Ureter (tissue), 1 donor: ENCODE measurements at regions not wholly inside any gene's neighbourhood (a gene's known extent, or its start where the extent isn't known, plus 50 kb on each side); places are given as distances from the start of the nearest gene placed in this dataset.

ENCODE experiments used
- DNase-seq: peaks from one replicate; pipeline ENCODE4 v3.0.0-alpha.2; 2020; ENCODE audit warnings: low spot score
- donor health status: DM: yes; HTN: yes; CAD: no.

- DNase-seq = no peak
These were observed 551.2 kb downstream of the RNF144A start for GRCh38 chr2:7468448-7468828.

- no peak for DNase-seq
These were observed 551.7 kb downstream of the RNF144A start for GRCh38 chr2:7468955-7469354.

GRCh38 chr2:7471185-7471584 lies 554.0 kb downstream of the RNF144A start:
- DNase-seq = no peak

GRCh38 chr2:7472465-7472864 lies 555.3 kb downstream of the RNF144A start:
- no peak for DNase-seq

GRCh38 chr2:7473135-7473771 lies 556.0 kb downstream of the RNF144A start:
- no peak for DNase-seq

GRCh38 chr2:7476371-7476770 lies 559.2 kb downstream of the RNF144A start:
- no peak for DNase-seq

GRCh38 chr2:7479603-7480002 lies 562.4 kb downstream of the RNF144A start:
- no peak for DNase-seq

GRCh38 chr2:7480431-7480830 lies 563.2 kb downstream of the RNF144A start:
- DNase-seq = no peak

- no peak for DNase-seq
These were observed 573.5 kb downstream of the RNF144A start for GRCh38 chr2:7490672-7491071.

- no peak for DNase-seq
These were observed 575.5 kb downstream of the RNF144A start for GRCh38 chr2:7492719-7493118.

- no peak for DNase-seq
These were observed 580.0 kb downstream of the RNF144A start for GRCh38 chr2:7497178-7497577.

GRCh38 chr2:7499018-7499417 lies 581.8 kb downstream of the RNF144A start:
- DNase-seq = no peak

- DNase-seq = no peak
These were observed 585.1 kb downstream of the RNF144A start for GRCh38 chr2:7502336-7502735.

- no peak for DNase-seq
These were observed 591.2 kb downstream of the RNF144A start for GRCh38 chr2:7508296-7508943.

- no peak for DNase-seq
These were observed 593.1 kb downstream of the RNF144A start for GRCh38 chr2:7510353-7510752.

- DNase-seq = no peak
These were observed 596.6 kb downstream of the RNF144A start for GRCh38 chr2:7513834-7514233.

GRCh38 chr2:7515327-7515726 lies 598.1 kb downstream of the RNF144A start:
- no peak for DNase-seq

- DNase-seq = no peak
These were observed 599.4 kb downstream of the RNF144A start for GRCh38 chr2:7516484-7517063.

GRCh38 chr2:7517088-7517487 lies 599.9 kb downstream of the RNF144A start:
- DNase-seq = no peak

- DNase-seq = no peak
These were observed 600.6 kb downstream of the RNF144A start for GRCh38 chr2:7517851-7518250.

GRCh38 chr2:7523481-7524120 lies 606.4 kb downstream of the RNF144A start:
- no peak for DNase-seq

- no peak for DNase-seq
These were observed 607.0 kb downstream of the RNF144A start for GRCh38 chr2:7524195-7524594.

- DNase-seq = no peak
These were observed 608.5 kb downstream of the RNF144A start for GRCh38 chr2:7525746-7526145.
